Esophagus squamous epithelium (tissue), 5 donors: ENCODE measurements at regions not wholly inside any gene's neighbourhood (a gene's known extent, or its start where the extent isn't known, plus 50 kb on each side); places are given as distances from the start of the nearest gene placed in this dataset.

ENCODE experiments used
- DNase-seq: peaks from one replicate; lab custom pipeline; 2025; lab: John Stamatoyannopoulos, UW
- H3K27ac ChIP-seq, 4 donors: fragments of 200-600 bp; sonication (generic); one replicate each; pipeline ENCODE4 v1.5.1; 2016 to 2019; ENCODE audit warnings: mild to moderate bottlenecking in 1 of 4
- H3K27me3 ChIP-seq, 4 donors: fragments of 200-600 bp; sonication (generic); 1 replicate in 3 of 4; 2 replicates in 1 of 4; pipeline versions ENCODE4 v1.5.1 to v1.6.0; 2017 to 2021; ENCODE audit warnings: antibody characterized with exemption in 1 of 4
- H3K36me3 ChIP-seq, 3 donors: fragments of 200-600 bp; sonication (generic); one replicate each; pipeline ENCODE4 v1.5.1; 2016 to 2019
- H3K4me1 ChIP-seq, 3 donors: fragments of 200-600 bp; sonication (generic); one replicate each; pipeline ENCODE4 v1.5.1; 2017 to 2019
- H3K4me3 ChIP-seq, 4 donors: fragments of 200-600 bp; sonication (generic); 1 replicate in 3 of 4; 2 replicates in 1 of 4; pipeline ENCODE4 v1.5.1; 2016 to 2019; ENCODE audit warnings: mild to moderate bottlenecking in 2 of 4, moderate library complexity in 1 of 4
- H3K9me3 ChIP-seq, 3 donors: fragments of 200-600 bp; sonication (generic); one replicate each; pipeline ENCODE4 v1.5.1; 2016 to 2019
- POLR2A ChIP-seq, 4 donors: fragments of 450-650 bp; IDR thresholded peaks; one replicate each; pipeline ENCODE4 v1.6.1; 2017; ENCODE audit warnings: antibody characterized with exemption in 4 of 4, mild to moderate bottlenecking in 4 of 4, moderate library complexity in 3 of 4
- WGBS, 2 donors: methylation state at CpG; one replicate each; pipeline ENCODE4 v1.1.5; 2018; 5-methylcytosine and 5-hydroxymethylcytosine counted together
- intact Hi-C: fragments of 100-400 bp; cut with DNase I; formaldehyde crosslinking; loops from one replicate; pipeline ENCODE4 v1.15.0; 2022
- TF ChIP-seq, protein P1 (sequence below), 6 experiments: fragments of 450-650 bp in 4 of 6; fragments of 200-600 bp in 2 of 6; sonication (generic) in 2 of 6; IDR thresholded peaks; one replicate each; pipeline ENCODE4 v1.5.1; 2016 to 2019; ENCODE audit warnings: antibody characterized with exemption in 6 of 6, mild to moderate bottlenecking in 4 of 6, moderate library complexity in 4 of 6
- donor health status: DM: yes; HTN: yes; CAD: no.

GRCh38 chr5:20615888-20616563 is 628.0 kb upstream of the CDH18 start:
- 88 to 91% methylated on average over 19 to 21 of the region's 21 CpGs for WGBS, 2 donors
- H3K4me1 ChIP-seq, result no peaks in the 10 kb centered on the region
- TF ChIP-seq, protein P1, sequence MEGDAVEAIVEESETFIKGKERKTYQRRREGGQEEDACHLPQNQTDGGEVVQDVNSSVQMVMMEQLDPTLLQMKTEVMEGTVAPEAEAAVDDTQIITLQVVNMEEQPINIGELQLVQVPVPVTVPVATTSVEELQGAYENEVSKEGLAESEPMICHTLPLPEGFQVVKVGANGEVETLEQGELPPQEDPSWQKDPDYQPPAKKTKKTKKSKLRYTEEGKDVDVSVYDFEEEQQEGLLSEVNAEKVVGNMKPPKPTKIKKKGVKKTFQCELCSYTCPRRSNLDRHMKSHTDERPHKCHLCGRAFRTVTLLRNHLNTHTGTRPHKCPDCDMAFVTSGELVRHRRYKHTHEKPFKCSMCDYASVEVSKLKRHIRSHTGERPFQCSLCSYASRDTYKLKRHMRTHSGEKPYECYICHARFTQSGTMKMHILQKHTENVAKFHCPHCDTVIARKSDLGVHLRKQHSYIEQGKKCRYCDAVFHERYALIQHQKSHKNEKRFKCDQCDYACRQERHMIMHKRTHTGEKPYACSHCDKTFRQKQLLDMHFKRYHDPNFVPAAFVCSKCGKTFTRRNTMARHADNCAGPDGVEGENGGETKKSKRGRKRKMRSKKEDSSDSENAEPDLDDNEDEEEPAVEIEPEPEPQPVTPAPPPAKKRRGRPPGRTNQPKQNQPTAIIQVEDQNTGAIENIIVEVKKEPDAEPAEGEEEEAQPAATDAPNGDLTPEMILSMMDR (IDR thresholded peaks at IDR 0.05), result no peak
- no peak for TF ChIP-seq POLR2A (IDR thresholded peaks at IDR 0.05)
- no peaks in the 10 kb centered on the region for H3K9me3 ChIP-seq
- H3K36me3 ChIP-seq, result no peaks in the 10 kb centered on the region
- intact Hi-C loops, result no loop called here
- no peak overlapping the region for H3K4me3 ChIP-seq
- DNase-seq, result no peak
- no peak overlapping the region for H3K27ac ChIP-seq
- no peaks in the 10 kb centered on the region for H3K27me3 ChIP-seq

DNA sequence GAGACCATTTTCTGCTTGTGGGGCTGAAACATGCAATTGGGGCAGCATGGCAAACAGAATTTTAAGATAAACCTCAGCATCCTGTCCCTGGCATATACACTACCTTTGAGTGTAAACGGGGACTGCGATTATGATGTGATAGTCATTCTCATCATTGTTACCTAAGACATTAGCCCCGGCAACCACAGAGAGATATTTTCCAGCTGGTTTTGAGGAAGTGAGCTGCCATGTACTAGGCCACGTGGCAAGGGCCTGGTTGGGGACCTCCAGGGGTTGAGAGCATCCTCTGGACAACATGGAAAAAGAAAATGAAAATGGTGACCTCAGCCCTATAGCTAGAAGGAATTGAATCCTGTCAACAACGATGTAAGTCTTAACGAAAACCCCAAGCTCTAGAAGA is 623.6 kb upstream of the CDH18 start:
- no peaks in the 10 kb centered on the region for H3K36me3 ChIP-seq
- intact Hi-C loops, result no loop called here
- WGBS, 2 donors, result 64 to 66% methylated on average over 6 of the region's 6 CpGs
- DNase-seq, result no peak
- no peak overlapping the region for H3K4me3 ChIP-seq
- no peak for TF ChIP-seq POLR2A (IDR thresholded peaks at IDR 0.05)
- TF ChIP-seq, protein P1 (IDR thresholded peaks at IDR 0.05), result no peak
- no peaks in the 10 kb centered on the region for H3K27me3 ChIP-seq
- no peaks in the 10 kb centered on the region for H3K9me3 ChIP-seq
- no peak overlapping the region for H3K27ac ChIP-seq
- H3K4me1 ChIP-seq, result no peaks in the 10 kb centered on the region

GRCh38 chr5:20610681-20611080 is 622.7 kb upstream of the CDH18 start:
- H3K27me3 ChIP-seq, result no peaks in the 10 kb centered on the region
- no peak for TF ChIP-seq POLR2A (IDR thresholded peaks at IDR 0.05)
- TF ChIP-seq, protein P1 (IDR thresholded peaks at IDR 0.05), result no peak

GRCh38 chr5:20609126-20609525 is 621.1 kb upstream of the CDH18 start:
- Histone ChIP-seq H3K36me3 (no peaks in the 10 kb centered on the region), H3K4me3 (no peak overlapping the region), H3K4me1 (no peaks in the 10 kb centered on the region), H3K27ac (no peak overlapping the region), H3K27me3 (no peaks in the 10 kb centered on the region), H3K9me3 (no peaks in the 10 kb centered on the region)
- no peak for DNase-seq
- WGBS, 2 donors, result 90 to 100% methylated on average over 1 of the region's 1 CpG
- TF ChIP-seq, protein P1 (IDR thresholded peaks at IDR 0.05), result no peak
- no peak for TF ChIP-seq POLR2A (IDR thresholded peaks at IDR 0.05)
- intact Hi-C loops, result no loop called here

More at GRCh38 chr5:20610681-20611080, 622.7 kb upstream of the CDH18 start:
- no peaks in the 10 kb centered on the region for H3K4me1 ChIP-seq
- no peaks in the 10 kb centered on the region for H3K9me3 ChIP-seq
- intact Hi-C loops, result no loop called here
- H3K36me3 ChIP-seq, result no peaks in the 10 kb centered on the region
- WGBS, 2 donors, result 21 to 22% methylated on average over 4 of the region's 4 CpGs
- no peak overlapping the region for H3K4me3 ChIP-seq
- no peak overlapping the region for H3K27ac ChIP-seq
- DNase-seq, result no peak

DNA sequence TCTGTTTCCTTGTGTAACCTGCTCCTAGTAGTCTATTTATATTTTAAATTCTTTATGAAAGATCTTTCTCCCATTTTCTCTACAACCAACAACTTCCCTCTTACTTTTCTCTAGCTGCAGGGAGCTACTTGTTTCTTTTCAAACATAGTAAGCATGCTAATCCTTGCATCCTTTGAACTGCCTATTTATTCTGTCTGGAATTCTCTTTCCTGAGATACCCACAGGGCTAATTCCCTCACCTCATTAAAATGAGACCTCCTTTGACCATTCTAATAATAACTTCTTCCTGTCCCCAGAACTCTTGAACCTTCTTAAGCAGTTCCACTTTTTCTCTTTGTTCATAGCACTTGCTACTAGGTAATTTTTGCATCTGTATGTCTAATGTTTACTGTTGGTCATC is 620.6 kb upstream of the CDH18 start:
- Histone ChIP-seq H3K4me3 (no peak overlapping the region), H3K4me1 (no peaks in the 10 kb centered on the region), H3K36me3 (no peaks in the 10 kb centered on the region), H3K27me3 (no peaks in the 10 kb centered on the region), H3K9me3 (no peaks in the 10 kb centered on the region), H3K27ac (no peak overlapping the region)
- intact Hi-C loops, result no loop called here
- TF ChIP-seq, protein P1 (IDR thresholded peaks at IDR 0.05), result no peak
- TF ChIP-seq POLR2A (IDR thresholded peaks at IDR 0.05), result no peak
- DNase-seq, result no peak
